CD14-positive monocyte (primary cell): ENCODE measurements at regions not wholly inside any gene's neighbourhood (a gene's known extent, or its start where the extent isn't known, plus 50 kb on each side); places are given as distances from the start of the nearest gene placed in this dataset.

ENCODE experiments used
- DNase-seq, 3 donors: peaks; one replicate each; pipeline ENCODE4 v3.0.0-alpha.2; 2011 to 2022
- H2AFZ ChIP-seq: 2 replicates; pipeline ENCODE4 v1.6.0; 2012; ENCODE audit warnings: mild to moderate bottlenecking, low read depth, low read length, inconsistent platforms; ENCODE audit not compliant: insufficient read depth, poor library complexity, severe bottlenecking
- H3K27ac ChIP-seq, 2 donors: 1 replicate in 1 of 2; 2 replicates in 1 of 2; pipeline ENCODE4 v1.5.1; 2012 to 2013; ENCODE audit warnings: low read length in 2 of 2, control low read depth in 1 of 2, inconsistent platforms in 1 of 2, low read depth in 1 of 2, mild to moderate bottlenecking in 1 of 2
- H3K27me3 ChIP-seq, 2 donors: one replicate each; pipeline versions ENCODE4 v1.6.0 to v1.6.1; 2011 to 2013; ENCODE audit warnings: low read length in 2 of 2; ENCODE audit not compliant: control insufficient read depth in 2 of 2, insufficient read depth in 2 of 2
- H3K36me3 ChIP-seq, 2 donors: replicated peaks in 1 of 2; 1 replicate in 1 of 2; 2 replicates in 1 of 2; pipeline versions ENCODE4 v1.5.1 to v1.6.1; 2012 to 2013; ENCODE audit warnings: low read length in 2 of 2, control low read depth in 1 of 2, inconsistent platforms in 1 of 2, mild to moderate bottlenecking in 1 of 2; ENCODE audit not compliant: insufficient read depth in 2 of 2, control insufficient read depth in 1 of 2
- H3K4me1 ChIP-seq, 2 donors: 1 replicate in 1 of 2; 2 replicates in 1 of 2; pipeline versions ENCODE4 v1.5.1 to v1.6.1; 2012 to 2013; ENCODE audit warnings: low read length in 2 of 2, control low read depth in 1 of 2, inconsistent platforms in 1 of 2, mild to moderate bottlenecking in 1 of 2, moderate library complexity in 1 of 2; ENCODE audit not compliant: insufficient read depth in 2 of 2, control insufficient read depth in 1 of 2
- H3K4me2 ChIP-seq: replicated peaks from 2 replicates; pipeline ENCODE3; 2012; ENCODE audit warnings: low read length, moderate library complexity, mild to moderate bottlenecking; ENCODE audit not compliant: poor library complexity, severe bottlenecking; ENCODE audit errors: extremely low read depth
- H3K4me3 ChIP-seq, 3 experiments: fragments of 200-600 bp in 1 of 3; sonication (generic) in 1 of 3; replicated peaks in 1 of 3; 1 replicate in 2 of 3; 2 replicates in 1 of 3; pipeline ENCODE4 v1.5.1; 2011 to 2013; ENCODE audit warnings: low read length in 3 of 3, mild to moderate bottlenecking in 3 of 3, control low read depth in 2 of 3, low read depth in 2 of 3, inconsistent platforms in 1 of 3, moderate library complexity in 1 of 3
- H3K79me2 ChIP-seq: 2 replicates; pipeline ENCODE4 v1.6.0; 2012; ENCODE audit warnings: mild to moderate bottlenecking, control low read depth, inconsistent platforms, low read length, moderate library complexity; ENCODE audit not compliant: insufficient read depth
- H3K9ac ChIP-seq: 2 replicates; pipeline ENCODE4 v1.6.0; 2017; ENCODE audit warnings: low read length, mild to moderate bottlenecking; ENCODE audit not compliant: insufficient read depth, poor library complexity, severe bottlenecking
- H3K9me3 ChIP-seq, 2 donors: replicated peaks in 1 of 2; 1 replicate in 1 of 2; 2 replicates in 1 of 2; pipeline versions ENCODE4 v1.5.1 to v1.6.1; 2012 to 2013; ENCODE audit warnings: low read length in 2 of 2, control low read depth in 1 of 2; ENCODE audit not compliant: control insufficient read depth in 1 of 2, insufficient read depth in 1 of 2
- H4K20me1 ChIP-seq: 2 replicates; pipeline ENCODE4 v1.6.0; 2012; ENCODE audit warnings: mild to moderate bottlenecking, low read length, control low read depth, moderate library complexity; ENCODE audit not compliant: insufficient read depth
- H3K27ac Mint-ChIP-seq, 7 donors: one replicate each; pipeline ENCODE4 v1.8.0; 2020; ENCODE audit warnings: mild to moderate bottlenecking in 7 of 7, mixed read lengths in 7 of 7, moderate library complexity in 6 of 7, inconsistent platforms in 2 of 7
- H3K27me3 Mint-ChIP-seq, 3 donors: one replicate each; pipeline ENCODE4 v1.8.0; 2021 to 2022; ENCODE audit warnings: low read depth in 3 of 3, mild to moderate bottlenecking in 3 of 3, mixed read lengths in 3 of 3, moderate library complexity in 3 of 3, inconsistent platforms in 1 of 3
- H3K36me3 Mint-ChIP-seq, 2 donors: one replicate each; pipeline ENCODE4 v1.8.0; 2020; ENCODE audit warnings: mixed read lengths in 2 of 2, inconsistent platforms in 1 of 2, mild to moderate bottlenecking in 1 of 2
- H3K4me1 Mint-ChIP-seq: one replicate; pipeline ENCODE4 v1.8.0; 2020; ENCODE audit warnings: mild to moderate bottlenecking, mixed read lengths
- H3K4me3 Mint-ChIP-seq, 2 donors: one replicate each; pipeline ENCODE4 v1.8.0; 2020; ENCODE audit warnings: mild to moderate bottlenecking in 2 of 2, mixed read lengths in 2 of 2, moderate library complexity in 1 of 2
- H3K9me3 Mint-ChIP-seq, 7 donors: one replicate each; pipeline ENCODE4 v1.8.0; 2020 to 2022; ENCODE audit warnings: mixed read lengths in 7 of 7, mild to moderate bottlenecking in 6 of 7, moderate library complexity in 6 of 7, inconsistent platforms in 2 of 7
- CTCF ChIP-seq: fragments of 200-600 bp; IDR thresholded peaks from one replicate; pipeline ENCODE4 v1.8.0; 2022; ENCODE audit warnings: antibody characterized with exemption, mild to moderate bottlenecking
- WGBS: methylation state at CpG from one replicate; pipeline ENCODE4 v1.1.5; 2013; ENCODE audit warnings: missing lambda C conversion rate; ENCODE audit not compliant: insufficient coverage; 5-methylcytosine and 5-hydroxymethylcytosine counted together
- intact Hi-C, 2 donors: fragments of 100-400 bp; cut with micrococcal nuclease; formaldehyde crosslinking; loops; one replicate each; pipeline versions ENCODE4 v1.15.0 to v1.15.1; 2023

- Histone ChIP-seq H4K20me1 (no peaks in the 10 kb centered on the region), H3K27ac (no peak overlapping the region), H2AFZ (no peak overlapping the region), H3K9ac (no peak overlapping the region), H3K4me1 (no peaks in the 10 kb centered on the region), H3K79me2 (no peaks in the 10 kb centered on the region), H3K9me3 (peaks cover 0 to 3% of the 10 kb centered on the region in 2 donors), H3K36me3 (no peaks in the 10 kb centered on the region), H3K4me2 (no peak overlapping the region), H3K27me3 (peaks cover 0 to 6% of the 10 kb centered on the region in 2 donors), H3K4me3 (no peak overlapping the region)
- no peak for DNase-seq
- Mint-ChIP-seq H3K27ac (no peak overlapping the region), H3K27me3 (peaks cover 14 to 21% (median 17%) of the 10 kb centered on the region in 3 donors), H3K9me3 (peaks cover 0 to 3% (median 0%) of the 10 kb centered on the region in 7 donors), H3K4me3 (no peak overlapping the region), H3K36me3 (no peaks in the 10 kb centered on the region), H3K4me1 (peaks cover 2% of the 10 kb centered on the region)
- TF ChIP-seq CTCF: no peak
- intact Hi-C loops: no loop called here
- 42% methylated on average over 8 of the region's 12 CpGs for WGBS
Measured at GRCh38 chr10:3008518-3009195, 58.7 kb upstream of the PFKP start.

- Mint-ChIP-seq H3K4me3 (no peak overlapping the region), H3K4me1 (peaks cover 2% of the 10 kb centered on the region), H3K27ac (no peak overlapping the region), H3K9me3 (peaks cover 0 to 3% (median 0%) of the 10 kb centered on the region in 7 donors), H3K27me3 (peaks cover 14 to 21% (median 20%) of the 10 kb centered on the region in 3 donors), H3K36me3 (no peaks in the 10 kb centered on the region)
- no peak overlapping the region for H3K27ac ChIP-seq
- no peaks in the 10 kb centered on the region for H3K79me2 ChIP-seq
- H3K4me1 ChIP-seq: no peaks in the 10 kb centered on the region
- H3K27me3 ChIP-seq: peaks cover 0 to 6% of the 10 kb centered on the region in 2 donors
- no peak for DNase-seq
- intact Hi-C loops: no loop called here
- TF ChIP-seq CTCF: no peak
- no peak overlapping the region for H3K4me3 ChIP-seq
- H3K9ac ChIP-seq: no peak overlapping the region
- no peak overlapping the region for H2AFZ ChIP-seq
- WGBS: 86% methylated on average over 1 of the region's 1 CpG
- H4K20me1 ChIP-seq: no peaks in the 10 kb centered on the region
- H3K36me3 ChIP-seq: no peaks in the 10 kb centered on the region
- H3K4me2 ChIP-seq: no peak overlapping the region
- no peaks in the 10 kb centered on the region for H3K9me3 ChIP-seq
Measured at GRCh38 chr10:3006607-3007006, 60.7 kb upstream of the PFKP start.
